Mesenchymal stem cell (in vitro differentiated cells and primary cell): ENCODE measurements at regions not wholly inside any gene's neighbourhood (a gene's known extent, or its start where the extent isn't known, plus 50 kb on each side); places are given as distances from the start of the nearest gene placed in this dataset.

ENCODE experiments used
- DNase-seq: peaks from one replicate; pipeline ENCODE4 v3.0.0-alpha.2; 2013
- H2AFZ ChIP-seq: one replicate; pipeline ENCODE4 v1.6.1; 2013; ENCODE audit warnings: low read depth, mild to moderate bottlenecking, control low read depth, inconsistent platforms, low read length, moderate library complexity
- H2AK5ac ChIP-seq: 2 replicates; pipeline ENCODE4 v1.6.1; 2013; ENCODE audit warnings: low read length, moderate library complexity, mild to moderate bottlenecking, inconsistent platforms; ENCODE audit not compliant: severe bottlenecking
- H2BK120ac ChIP-seq: one replicate; pipeline ENCODE4 v1.6.1; 2013; ENCODE audit warnings: low read depth, mild to moderate bottlenecking, inconsistent platforms, low read length, moderate library complexity
- H2BK12ac ChIP-seq, 2 experiments: one replicate each; pipeline ENCODE4 v1.6.1; 2013; ENCODE audit warnings: inconsistent platforms in 2 of 2, low read length in 2 of 2, mild to moderate bottlenecking in 2 of 2, moderate library complexity in 2 of 2, control low read depth in 1 of 2
- H2BK15ac ChIP-seq: one replicate; pipeline ENCODE4 v1.6.1; 2013; ENCODE audit warnings: mild to moderate bottlenecking, low read depth, inconsistent platforms; ENCODE audit not compliant: poor library complexity, severe bottlenecking
- H2BK5ac ChIP-seq: 2 replicates; pipeline ENCODE4 v1.6.1; 2013; ENCODE audit warnings: low read depth, mild to moderate bottlenecking, low read length, control low read depth, inconsistent platforms; ENCODE audit not compliant: poor library complexity, severe bottlenecking
- H3K14ac ChIP-seq, 2 experiments: one replicate each; pipeline ENCODE4 v1.6.1; 2013; ENCODE audit warnings: inconsistent platforms in 2 of 2, low read length in 2 of 2, control low read depth in 1 of 2, mild to moderate bottlenecking in 1 of 2, moderate library complexity in 1 of 2
- H3K18ac ChIP-seq, 2 experiments: one replicate each; pipeline ENCODE4 v1.6.1; 2013; ENCODE audit warnings: inconsistent platforms in 2 of 2, low read length in 2 of 2, control low read depth in 1 of 2, low read depth in 1 of 2, mild to moderate bottlenecking in 1 of 2
- H3K23ac ChIP-seq, 2 experiments: one replicate each; pipeline ENCODE4 v1.6.1; 2013; ENCODE audit warnings: inconsistent platforms in 2 of 2, low read length in 2 of 2, mild to moderate bottlenecking in 2 of 2, moderate library complexity in 2 of 2, control low read depth in 1 of 2
- H3K27ac ChIP-seq: 2 replicates; pipeline ENCODE4 v1.5.1; 2013; ENCODE audit warnings: mild to moderate bottlenecking, moderate library complexity, low read length, control low read depth, inconsistent platforms; ENCODE audit not compliant: poor library complexity, severe bottlenecking
- H3K27me3 ChIP-seq, 2 experiments: 2 replicates each; pipeline versions ENCODE4 v1.6.1 to v1.7.0; 2013; ENCODE audit warnings: low read length in 2 of 2, mild to moderate bottlenecking in 2 of 2, moderate library complexity in 2 of 2, control low read depth in 1 of 2, inconsistent platforms in 1 of 2; ENCODE audit not compliant: control insufficient read depth in 1 of 2, insufficient read depth in 1 of 2
- H3K36me3 ChIP-seq, 2 experiments: 2 replicates each; pipeline versions ENCODE4 v1.6.1 to v1.7.0; 2013; ENCODE audit warnings: low read length in 2 of 2, control low read depth in 1 of 2, inconsistent platforms in 1 of 2, low read depth in 1 of 2, mild to moderate bottlenecking in 1 of 2; ENCODE audit not compliant: insufficient read depth in 2 of 2, control insufficient read depth in 1 of 2
- H3K4ac ChIP-seq, 2 experiments: one replicate each; pipeline ENCODE4 v1.6.1; 2013; ENCODE audit warnings: inconsistent platforms in 2 of 2, low read length in 2 of 2, mild to moderate bottlenecking in 2 of 2, moderate library complexity in 2 of 2, control low read depth in 1 of 2, low read depth in 1 of 2
- H3K4me1 ChIP-seq: 2 replicates; pipeline ENCODE4 v1.6.1; 2013; ENCODE audit warnings: low read depth, low read length, control low read depth; ENCODE audit not compliant: control insufficient read depth, insufficient read depth
- H3K4me2 ChIP-seq: 2 replicates; pipeline ENCODE4 v1.6.1; 2013; ENCODE audit warnings: low read length, mild to moderate bottlenecking, inconsistent platforms; ENCODE audit not compliant: poor library complexity, severe bottlenecking
- H3K4me3 ChIP-seq, 2 experiments: 2 replicates each; pipeline versions ENCODE4 v1.5.1 to v1.7.0; 2013; ENCODE audit warnings: low read length in 2 of 2, mild to moderate bottlenecking in 2 of 2, control low read depth in 1 of 2, low read depth in 1 of 2; ENCODE audit not compliant: insufficient read depth in 1 of 2
- H3K79me1 ChIP-seq: replicated peaks from 2 replicates; pipeline ENCODE4 v1.6.1; 2013; ENCODE audit warnings: mild to moderate bottlenecking, control low read depth, low read length, inconsistent platforms; ENCODE audit not compliant: poor library complexity, severe bottlenecking
- H3K9ac ChIP-seq: 2 replicates; pipeline ENCODE4 v1.7.0; 2013; ENCODE audit warnings: mild to moderate bottlenecking, low read length, moderate library complexity
- H3K9me3 ChIP-seq: 2 replicates; pipeline ENCODE4 v1.7.0; 2013; ENCODE audit warnings: mild to moderate bottlenecking, low read length; ENCODE audit not compliant: control insufficient read depth
- H4K8ac ChIP-seq: one replicate; pipeline ENCODE4 v1.6.1; 2013; ENCODE audit warnings: inconsistent platforms, mild to moderate bottlenecking, low read length, moderate library complexity
- H4K91ac ChIP-seq: one replicate; pipeline ENCODE4 v1.6.1; 2013; ENCODE audit warnings: mild to moderate bottlenecking, low read length, inconsistent platforms
- WGBS: methylation state at CpG from one replicate; pipeline ENCODE4 v1.1.7; 2013; ENCODE audit warnings: mixed read lengths; 5-methylcytosine and 5-hydroxymethylcytosine counted together

DNA sequence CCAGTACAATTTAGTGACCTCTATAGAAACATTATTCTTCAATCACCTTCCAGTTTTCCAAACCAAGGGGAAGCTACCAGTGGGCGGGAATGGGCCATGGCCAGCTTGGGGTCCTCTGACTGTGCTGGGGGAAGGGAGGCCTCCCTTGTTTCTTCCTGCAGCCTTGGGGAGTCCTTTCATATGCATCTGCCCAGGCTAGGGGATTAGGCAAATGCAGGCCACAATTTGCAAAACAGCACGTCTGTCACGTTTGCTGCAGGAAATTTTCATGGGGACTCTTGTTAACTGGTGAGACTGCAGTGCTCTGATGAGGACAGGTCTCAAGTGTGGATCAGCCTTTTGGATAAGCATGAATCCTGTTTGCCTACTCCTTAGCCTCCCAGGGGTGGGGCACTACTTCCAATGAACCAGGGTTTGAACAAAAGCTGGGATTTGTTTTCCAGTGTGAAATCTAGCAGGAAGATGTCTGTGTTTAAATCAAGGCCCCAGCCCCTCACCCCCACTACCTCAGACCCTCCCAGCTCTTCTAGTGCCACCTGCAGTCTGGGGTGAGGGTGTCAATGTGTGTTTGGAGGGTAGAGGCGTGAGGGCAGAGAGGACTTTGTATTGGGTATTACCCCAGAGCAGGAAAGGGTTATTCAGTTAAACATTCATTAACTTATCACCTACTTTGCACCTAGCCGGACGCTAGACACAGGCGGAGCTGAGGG, 219.9 kb downstream of the OPA1 start:
- no peak overlapping the region for H2BK5ac ChIP-seq
- H2AK5ac ChIP-seq: no peak overlapping the region
- WGBS: 71% methylated on average over 6 of the region's 7 CpGs
- H3K27me3 ChIP-seq: peaks cover 67 to 76% of the 10 kb centered on the region in 2 experiments
- no peak overlapping the region for H2BK120ac ChIP-seq
- H2AFZ ChIP-seq: no peak overlapping the region
- H3K9me3 ChIP-seq: no peaks in the 10 kb centered on the region
- no peaks in the 10 kb centered on the region for H3K79me1 ChIP-seq
- no peak overlapping the region for H3K27ac ChIP-seq
- H3K36me3 ChIP-seq: no peaks in the 10 kb centered on the region
- no peak overlapping the region for H3K18ac ChIP-seq
- no peak overlapping the region for H3K14ac ChIP-seq
- H3K9ac ChIP-seq: no peak overlapping the region
- no peak overlapping the region for H2BK15ac ChIP-seq
- no peak overlapping the region for H3K4me2 ChIP-seq
- no peak overlapping the region for H4K8ac ChIP-seq
- H3K4me3 ChIP-seq: no peak overlapping the region
- no peak for DNase-seq
- H2BK12ac ChIP-seq: no peak overlapping the region
- H4K91ac ChIP-seq: no peak overlapping the region
- peak overlapping the region in 1 of 2 experiments; percentile 38 for H3K23ac ChIP-seq
- peaks cover 5% of the 10 kb centered on the region for H3K4me1 ChIP-seq
- H3K4ac ChIP-seq: no peak overlapping the region

DNA sequence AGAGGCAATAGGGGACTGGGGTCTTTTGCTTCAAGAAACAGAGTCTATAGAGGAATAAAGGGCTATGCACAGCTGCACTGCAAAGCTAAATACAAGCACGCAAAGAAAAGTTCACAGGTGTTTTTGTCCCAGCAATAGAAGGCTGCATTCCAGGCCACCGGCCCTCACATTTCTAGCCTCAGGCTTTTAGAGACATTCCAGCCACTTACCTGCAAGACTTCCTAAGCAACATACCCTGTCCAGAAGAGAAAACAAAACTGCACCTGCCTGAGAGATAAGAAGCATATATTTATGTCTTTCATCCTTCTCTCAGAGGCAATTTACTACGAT, 220.5 kb downstream of the OPA1 start:
- no peaks in the 10 kb centered on the region for H3K9me3 ChIP-seq
- no peak overlapping the region for H4K8ac ChIP-seq
- H3K36me3 ChIP-seq: no peaks in the 10 kb centered on the region
- no peak overlapping the region for H2BK12ac ChIP-seq
- no peak overlapping the region for H3K14ac ChIP-seq
- H3K18ac ChIP-seq: no peak overlapping the region
- H4K91ac ChIP-seq: no peak overlapping the region
- no peak overlapping the region for H2BK15ac ChIP-seq
- WGBS: 75% methylated on average over 3 of the region's 3 CpGs
- H2BK5ac ChIP-seq: no peak overlapping the region
- peaks cover 5% of the 10 kb centered on the region for H3K4me1 ChIP-seq
- H3K9ac ChIP-seq: no peak overlapping the region
- H2BK120ac ChIP-seq: no peak overlapping the region
- no peak overlapping the region for H3K4me2 ChIP-seq
- no peak overlapping the region for H2AK5ac ChIP-seq
- H3K23ac ChIP-seq: no peak overlapping the region
- DNase-seq: no peak
- H3K79me1 ChIP-seq: no peaks in the 10 kb centered on the region
- H3K4me3 ChIP-seq: no peak overlapping the region
- peaks cover 62 to 75% of the 10 kb centered on the region in 2 experiments for H3K27me3 ChIP-seq
- H3K27ac ChIP-seq: no peak overlapping the region
- H3K4ac ChIP-seq: no peak overlapping the region
- no peak overlapping the region for H2AFZ ChIP-seq

DNA sequence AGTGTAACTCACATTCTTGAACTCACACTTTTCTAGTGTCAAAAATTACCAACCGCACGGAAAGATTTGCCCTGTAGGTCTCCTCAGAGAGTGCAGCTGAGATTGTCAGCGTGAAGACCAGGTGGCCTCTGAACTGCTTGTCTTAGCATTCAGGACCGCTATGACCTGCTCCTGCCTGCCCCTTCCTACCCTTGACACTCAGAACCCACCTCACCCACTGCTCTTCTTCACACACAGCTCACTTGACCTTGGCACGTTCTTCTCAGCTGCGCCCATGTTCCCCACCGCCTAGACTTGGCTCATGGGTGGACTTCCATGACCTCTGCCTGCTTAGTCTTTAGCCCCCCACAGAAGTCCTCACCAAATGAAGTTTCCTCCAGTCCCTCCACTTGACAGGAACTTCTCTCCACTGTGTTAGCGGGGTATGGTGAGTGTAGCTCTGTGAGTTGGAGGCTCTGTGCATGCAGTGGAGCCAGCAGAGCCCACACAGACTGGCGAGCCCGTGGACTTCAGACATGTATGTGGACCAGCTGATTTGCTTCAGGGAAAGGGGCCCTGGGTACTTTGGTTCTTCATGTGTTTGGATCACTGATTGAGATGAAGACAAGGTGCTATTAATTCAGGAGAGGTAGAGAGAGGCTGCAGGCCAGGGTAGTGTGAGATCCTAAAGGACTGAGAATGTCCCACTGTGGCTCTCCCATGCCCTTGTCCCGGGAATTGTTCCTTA, 221.3 kb downstream of the OPA1 start:
- no peak for DNase-seq
- WGBS: 90% methylated on average over 10 of the region's 11 CpGs
- Histone ChIP-seq H3K4me1 (peaks cover 5% of the 10 kb centered on the region), H3K9ac (no peak overlapping the region), H3K36me3 (no peaks in the 10 kb centered on the region), H3K27ac (no peak overlapping the region), H3K79me1 (no peaks in the 10 kb centered on the region), H3K9me3 (no peaks in the 10 kb centered on the region), H3K23ac (no peak overlapping the region), H3K4me2 (no peak overlapping the region), H2AFZ (no peak overlapping the region), H2BK120ac (no peak overlapping the region), H2BK12ac (no peak overlapping the region), H3K18ac (no peak overlapping the region), H3K27me3 (peaks cover 57 to 75% of the 10 kb centered on the region in 2 experiments), H4K91ac (no peak overlapping the region), H2BK5ac (no peak overlapping the region), H3K4ac (no peak overlapping the region), H3K14ac (no peak overlapping the region), H2BK15ac (peak overlapping the region; percentile 26), H4K8ac (no peak overlapping the region), H2AK5ac (no peak overlapping the region), H3K4me3 (no peak overlapping the region)

DNA sequence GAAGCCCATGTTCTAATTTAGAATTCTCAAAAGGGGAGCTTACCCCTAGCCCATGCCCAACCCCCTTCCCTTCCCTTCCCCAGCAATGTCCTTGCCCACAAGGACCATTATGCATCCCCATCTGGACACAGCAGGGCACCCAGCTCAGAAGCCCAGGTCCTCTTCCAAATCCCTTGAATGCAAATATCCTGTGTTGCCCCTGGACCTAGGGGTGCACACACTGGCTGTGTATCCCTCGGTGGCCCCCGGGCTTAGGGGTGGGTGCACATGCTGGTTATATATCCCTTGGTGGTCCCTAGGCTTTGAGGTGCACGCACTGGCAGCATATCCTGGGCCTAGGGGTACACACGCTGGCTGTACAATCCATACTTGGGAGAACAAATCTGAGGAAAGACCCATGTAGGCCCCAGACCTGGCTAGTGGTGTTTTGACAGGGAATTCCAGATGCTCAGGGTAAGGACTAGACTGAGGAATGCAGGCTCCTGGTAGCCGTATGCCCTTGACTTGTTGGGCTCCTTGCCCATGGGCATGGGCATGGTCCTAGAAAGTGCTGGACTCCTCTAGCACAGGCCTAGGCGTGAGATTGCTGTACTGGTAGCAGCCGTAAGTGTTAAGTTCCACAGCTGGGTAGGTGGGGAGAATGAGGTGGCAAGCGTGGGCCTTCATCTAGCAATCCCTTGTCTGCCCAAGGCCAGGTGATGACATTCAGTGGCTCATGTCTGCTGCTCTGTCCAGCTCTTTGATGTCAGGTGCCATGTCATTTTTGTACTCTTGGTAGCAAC, 222.4 kb downstream of the OPA1 start:
- Histone ChIP-seq H2BK120ac (no peak overlapping the region), H3K23ac (no peak overlapping the region), H2AK5ac (no peak overlapping the region), H3K4me1 (peaks cover 5% of the 10 kb centered on the region), H3K9me3 (no peaks in the 10 kb centered on the region), H4K8ac (no peak overlapping the region), H3K27ac (no peak overlapping the region), H2BK15ac (no peak overlapping the region), H3K27me3 (peaks cover 53 to 75% of the 10 kb centered on the region in 2 experiments), H3K4me2 (no peak overlapping the region), H2BK12ac (no peak overlapping the region), H3K4ac (no peak overlapping the region), H4K91ac (no peak overlapping the region), H3K18ac (no peak overlapping the region), H3K4me3 (no peak overlapping the region), H3K79me1 (no peaks in the 10 kb centered on the region), H3K9ac (no peak overlapping the region), H3K14ac (no peak overlapping the region), H2BK5ac (no peak overlapping the region), H3K36me3 (no peaks in the 10 kb centered on the region), H2AFZ (no peak overlapping the region)
- no peak for DNase-seq
- WGBS: 85% methylated on average over 8 of the region's 8 CpGs
